PC-9 (cell line): ENCODE measurements at regions not wholly inside any gene's neighbourhood (a gene's known extent, or its start where the extent isn't known, plus 50 kb on each side); places are given as distances from the start of the nearest gene placed in this dataset.

Experiments used
- BruUV-seq: library from RNA; stranded (reverse); fragments of 400-500 nt; replicated peaks from 2 replicates; lab custom pipeline; 2021; lab: Mats Ljungman, UMichigan
- CTCF ChIA-PET: fragments of 300-600 bp; sonication (Branson Sonifier 250); formaldehyde crosslinking; loops from one replicate; lab custom pipeline; 2022; ENCODE audit warnings: antibody characterized with exemption; lab: Charles Lee
- POLR2A ChIA-PET: fragments of 300-600 bp; sonication (Branson Sonifier 250); formaldehyde crosslinking; loops from one replicate; lab custom pipeline; 2022; ENCODE audit warnings: antibody characterized with exemption; ENCODE audit not compliant: unreplicated experiment; lab: Charles Lee
- DNase-seq, 2 experiments: peaks; one replicate each; pipeline versions ENCODE4 v3.0.0 to v3.0.0-alpha.2; 2015 to 2022; ENCODE audit warnings: mixed read lengths in 1 of 2
- H2AFZ ChIP-seq: fragments of 200-600 bp; sonication (generic); 2 replicates; pipeline ENCODE4 v1.8.1; 2017; ENCODE audit warnings: antibody characterized with exemption
- H3F3A ChIP-seq: fragments of 200-600 bp; sonication (generic); 2 replicates; pipeline ENCODE4 v1.8.1; 2017; ENCODE audit warnings: antibody characterized with exemption, mild to moderate bottlenecking, low read depth; ENCODE audit not compliant: insufficient read depth
- H3K27ac ChIP-seq: fragments of 200-600 bp; sonication (generic); 2 replicates; pipeline ENCODE4 v1.6.1; 2016; ENCODE audit warnings: mixed run types
- H3K27me3 ChIP-seq: fragments of 200-600 bp; sonication (generic); 2 replicates; pipeline ENCODE4 v1.6.1; 2016; ENCODE audit warnings: low read depth, mixed run types; ENCODE audit not compliant: insufficient read depth
- H3K36me3 ChIP-seq: fragments of 200-600 bp; sonication (generic); 2 replicates; pipeline ENCODE4 v1.6.1; 2016; ENCODE audit warnings: low read depth, mixed run types
- H3K4me1 ChIP-seq: fragments of 200-600 bp; sonication (generic); replicated peaks from 2 replicates; pipeline ENCODE4 v1.6.1; 2016; ENCODE audit warnings: mixed run types; ENCODE audit not compliant: insufficient read depth
- H3K4me2 ChIP-seq: fragments of 200-600 bp; sonication (generic); 2 replicates; pipeline ENCODE4 v1.6.1; 2017; ENCODE audit warnings: mixed run types
- H3K4me3 ChIP-seq: fragments of 200-600 bp; sonication (generic); 2 replicates; pipeline ENCODE4 v1.6.1; 2016; ENCODE audit warnings: mixed run types
- H3K79me2 ChIP-seq: fragments of 200-600 bp; sonication (generic); 2 replicates; pipeline ENCODE4 v1.6.1; 2017; ENCODE audit warnings: low read depth, mixed run types
- H3K9me2 ChIP-seq: fragments of 200-600 bp; sonication (generic); 2 replicates; pipeline ENCODE4 v1.8.1; 2017; ENCODE audit warnings: mild to moderate bottlenecking; ENCODE audit not compliant: insufficient read depth
- H3K9me3 ChIP-seq: fragments of 200-600 bp; sonication (generic); 2 replicates; pipeline ENCODE4 v1.8.1; 2016; ENCODE audit warnings: low read depth; ENCODE audit not compliant: insufficient read depth
- H4K20me1 ChIP-seq: fragments of 200-600 bp; sonication (generic); 2 replicates; pipeline ENCODE4 v1.8.1; 2017; ENCODE audit not compliant: insufficient read depth
- CTCF ChIP-seq: fragments of 200-600 bp; sonication (generic); conservative IDR thresholded peaks from 2 replicates; pipeline ENCODE4 v1.6.1; 2017; ENCODE audit warnings: mixed run types, antibody characterized with exemption, mild to moderate bottlenecking, moderate library complexity
- EZH2 ChIP-seq: fragments of 200-600 bp; sonication (generic); IDR thresholded peaks from 2 replicates; pipeline ENCODE4 v1.8.0; 2017; ENCODE audit warnings: antibody characterized with exemption, low read depth
- intact Hi-C: fragments of 100-400 bp; cut with micrococcal nuclease; formaldehyde crosslinking; loops from one replicate; pipeline ENCODE4 v1.10.0; 2022; ENCODE audit not compliant: unreplicated experiment

DNA sequence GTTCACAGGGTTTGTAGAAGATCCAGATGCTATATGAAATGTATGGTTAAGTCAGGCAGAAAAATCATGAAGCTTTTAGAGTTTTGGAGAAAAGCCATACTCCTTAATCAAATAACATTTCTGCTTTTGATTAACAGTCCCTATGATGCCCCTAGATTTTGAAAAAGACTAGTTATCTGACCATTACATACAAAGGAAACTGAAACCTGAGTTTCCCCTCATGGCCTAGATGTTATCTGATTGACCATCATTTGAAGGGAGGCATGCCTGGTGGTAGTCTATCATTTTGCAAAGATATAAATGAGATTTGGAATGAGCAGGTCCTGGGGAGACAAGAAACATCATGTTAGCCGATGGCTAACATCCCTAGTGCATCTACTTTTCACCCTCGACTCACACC, 704.3 kb upstream of the FSHR start:
- H3K4me2 ChIP-seq: no peak overlapping the region
- intact Hi-C loops: no loop called here
- H3K36me3 ChIP-seq: no peaks in the 10 kb centered on the region
- H4K20me1 ChIP-seq: no peaks in the 10 kb centered on the region
- H2AFZ ChIP-seq: no peak overlapping the region
- no peak for DNase-seq
- no peaks in the 10 kb centered on the region for H3K4me1 ChIP-seq
- no peak overlapping the region for H3K27ac ChIP-seq
- H3K9me3 ChIP-seq: no peaks in the 10 kb centered on the region
- H3K27me3 ChIP-seq: no peaks in the 10 kb centered on the region; the same call in 1 of the 2 replicates
- H3K4me3 ChIP-seq: no peak overlapping the region
- no TSS peak for BruUV-seq
- no peak for TF ChIP-seq CTCF
- TF ChIP-seq EZH2: no peak
- ChIA-PET CTCF (no interaction called here), POLR2A (no interaction called here)
- H3K79me2 ChIP-seq: no peaks in the 10 kb centered on the region
- H3F3A ChIP-seq: no peaks in the 10 kb centered on the region
- no peaks in the 10 kb centered on the region for H3K9me2 ChIP-seq

DNA sequence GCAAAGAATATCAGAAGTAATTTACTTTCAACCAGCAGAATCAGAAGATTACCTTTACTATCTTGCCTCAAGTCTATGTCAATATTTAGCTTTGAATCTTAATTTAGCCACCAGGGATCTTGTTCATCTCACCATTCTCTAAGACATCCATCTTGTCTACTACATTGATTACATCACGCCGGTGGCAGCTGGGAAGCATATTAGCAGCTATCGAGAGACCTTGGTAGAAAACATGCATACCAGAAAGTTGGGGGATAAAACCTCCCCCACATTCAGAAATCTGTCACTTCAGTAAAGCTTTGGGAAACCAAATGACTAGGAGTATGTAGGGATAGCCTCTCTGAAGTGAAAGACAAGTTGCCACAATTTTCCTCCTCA, 703.8 kb upstream of the FSHR start:
- intact Hi-C loops: no loop called here
- BruUV-seq: no TSS peak
- Histone ChIP-seq H3K27me3 (no peaks in the 10 kb centered on the region; the same call in 1 of the 2 replicates), H3K36me3 (no peaks in the 10 kb centered on the region), H4K20me1 (no peaks in the 10 kb centered on the region), H3K9me3 (no peaks in the 10 kb centered on the region), H3K79me2 (no peaks in the 10 kb centered on the region), H3K4me2 (no peak overlapping the region), H3K4me1 (no peaks in the 10 kb centered on the region), H3K4me3 (no peak overlapping the region), H3K9me2 (no peaks in the 10 kb centered on the region), H2AFZ (no peak overlapping the region), H3F3A (no peaks in the 10 kb centered on the region), H3K27ac (no peak overlapping the region)
- TF ChIP-seq CTCF (no peak), EZH2 (no peak)
- DNase-seq: no peak
- POLR2A ChIA-PET: no interaction called here
- CTCF ChIA-PET: no interaction called here

GRCh38 chr2:49857371-49858112, 703.2 kb upstream of the FSHR start:
- Histone ChIP-seq H3K4me3 (no peak overlapping the region), H3K27ac (no peak overlapping the region), H3K27me3 (no peaks in the 10 kb centered on the region; the same call in 1 of the 2 replicates), H3K9me3 (no peaks in the 10 kb centered on the region), H3K4me2 (no peak overlapping the region), H2AFZ (no peak overlapping the region), H3K4me1 (no peaks in the 10 kb centered on the region), H3K79me2 (no peaks in the 10 kb centered on the region), H3K9me2 (no peaks in the 10 kb centered on the region), H4K20me1 (no peaks in the 10 kb centered on the region), H3F3A (no peaks in the 10 kb centered on the region), H3K36me3 (no peaks in the 10 kb centered on the region)
- BruUV-seq: no TSS peak
- ChIA-PET CTCF (no interaction called here), POLR2A (no interaction called here)
- no peak for DNase-seq
- no peak for TF ChIP-seq CTCF
- no peak for TF ChIP-seq EZH2
- intact Hi-C loops: no loop called here
